Ishikawa (cell line): ENCODE measurements at regions not wholly inside any gene's neighbourhood (a gene's known extent, or its start where the extent isn't known, plus 50 kb on each side); places are given as distances from the start of the nearest gene placed in this dataset.

Experiments
- CEBPB ChIP-seq: IDR thresholded peaks from 2 replicates; pipeline ENCODE4 v1.6.1; 2012
- CREB1 ChIP-seq: IDR thresholded peaks from 2 replicates; pipeline ENCODE4 v1.6.1; 2012; ENCODE audit warnings: low read depth
- EGR1 ChIP-seq: IDR thresholded peaks from 2 replicates; pipeline ENCODE4 v1.6.1; 2012
- EP300 ChIP-seq: IDR thresholded peaks from 2 replicates; pipeline ENCODE4 v1.6.1; 2012; ENCODE audit warnings: borderline replicate concordance
- FOXM1 ChIP-seq: IDR thresholded peaks from 2 replicates; pipeline ENCODE4 v1.6.1; 2012; ENCODE audit warnings: low read depth, borderline replicate concordance
- MAX ChIP-seq: IDR thresholded peaks from 2 replicates; pipeline ENCODE4 v1.6.1; 2012
- NFIC ChIP-seq: IDR thresholded peaks from 2 replicates; pipeline ENCODE4 v1.6.1; 2012
- RAD21 ChIP-seq: IDR thresholded peaks from 2 replicates; pipeline ENCODE4 v1.6.1; 2012; ENCODE audit warnings: low read depth
- TAF1 ChIP-seq: IDR thresholded peaks from 2 replicates; pipeline ENCODE4 v1.6.1; 2012; ENCODE audit warnings: low read depth, mild to moderate bottlenecking
- TCF12 ChIP-seq: IDR thresholded peaks from 2 replicates; pipeline ENCODE4 v1.6.1; 2012; ENCODE audit warnings: low read depth
- TEAD4 ChIP-seq: IDR thresholded peaks from 2 replicates; pipeline ENCODE4 v1.6.1; 2012
- YY1 ChIP-seq: IDR thresholded peaks from 2 replicates; pipeline ENCODE4 v1.6.1; 2012; ENCODE audit warnings: low read depth
- ZBTB7A ChIP-seq: IDR thresholded peaks from 2 replicates; pipeline ENCODE4 v1.6.1; 2012; ENCODE audit warnings: low read depth
- TF ChIP-seq, protein P1 (sequence below): IDR thresholded peaks from 2 replicates; pipeline ENCODE4 v1.6.1; 2012; ENCODE audit warnings: low read depth, mild to moderate bottlenecking
- TF ChIP-seq, protein P2 (sequence below): IDR thresholded peaks from 2 replicates; pipeline ENCODE4 v1.6.1; 2012

GRCh38 chr11:109166441-109166840, 255.5 kb upstream of the C11orf87 start:
- TF ChIP-seq ZBTB7A (no peak), CEBPB (no peak), TCF12 (no peak), MAX (no peak), YY1 (no peak), NFIC (no peak), TEAD4 (no peak), EP300 (no peak)
- TF ChIP-seq, protein P1, sequence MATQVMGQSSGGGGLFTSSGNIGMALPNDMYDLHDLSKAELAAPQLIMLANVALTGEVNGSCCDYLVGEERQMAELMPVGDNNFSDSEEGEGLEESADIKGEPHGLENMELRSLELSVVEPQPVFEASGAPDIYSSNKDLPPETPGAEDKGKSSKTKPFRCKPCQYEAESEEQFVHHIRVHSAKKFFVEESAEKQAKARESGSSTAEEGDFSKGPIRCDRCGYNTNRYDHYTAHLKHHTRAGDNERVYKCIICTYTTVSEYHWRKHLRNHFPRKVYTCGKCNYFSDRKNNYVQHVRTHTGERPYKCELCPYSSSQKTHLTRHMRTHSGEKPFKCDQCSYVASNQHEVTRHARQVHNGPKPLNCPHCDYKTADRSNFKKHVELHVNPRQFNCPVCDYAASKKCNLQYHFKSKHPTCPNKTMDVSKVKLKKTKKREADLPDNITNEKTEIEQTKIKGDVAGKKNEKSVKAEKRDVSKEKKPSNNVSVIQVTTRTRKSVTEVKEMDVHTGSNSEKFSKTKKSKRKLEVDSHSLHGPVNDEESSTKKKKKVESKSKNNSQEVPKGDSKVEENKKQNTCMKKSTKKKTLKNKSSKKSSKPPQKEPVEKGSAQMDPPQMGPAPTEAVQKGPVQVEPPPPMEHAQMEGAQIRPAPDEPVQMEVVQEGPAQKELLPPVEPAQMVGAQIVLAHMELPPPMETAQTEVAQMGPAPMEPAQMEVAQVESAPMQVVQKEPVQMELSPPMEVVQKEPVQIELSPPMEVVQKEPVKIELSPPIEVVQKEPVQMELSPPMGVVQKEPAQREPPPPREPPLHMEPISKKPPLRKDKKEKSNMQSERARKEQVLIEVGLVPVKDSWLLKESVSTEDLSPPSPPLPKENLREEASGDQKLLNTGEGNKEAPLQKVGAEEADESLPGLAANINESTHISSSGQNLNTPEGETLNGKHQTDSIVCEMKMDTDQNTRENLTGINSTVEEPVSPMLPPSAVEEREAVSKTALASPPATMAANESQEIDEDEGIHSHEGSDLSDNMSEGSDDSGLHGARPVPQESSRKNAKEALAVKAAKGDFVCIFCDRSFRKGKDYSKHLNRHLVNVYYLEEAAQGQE, result no peak

- TF ChIP-seq FOXM1, result no peak
- TF ChIP-seq, protein P2, sequence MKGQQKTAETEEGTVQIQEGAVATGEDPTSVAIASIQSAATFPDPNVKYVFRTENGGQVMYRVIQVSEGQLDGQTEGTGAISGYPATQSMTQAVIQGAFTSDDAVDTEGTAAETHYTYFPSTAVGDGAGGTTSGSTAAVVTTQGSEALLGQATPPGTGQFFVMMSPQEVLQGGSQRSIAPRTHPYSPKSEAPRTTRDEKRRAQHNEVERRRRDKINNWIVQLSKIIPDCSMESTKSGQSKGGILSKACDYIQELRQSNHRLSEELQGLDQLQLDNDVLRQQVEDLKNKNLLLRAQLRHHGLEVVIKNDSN, result no peak
- TF ChIP-seq RAD21, result no peak
- TF ChIP-seq MAX, result no peak
- TF ChIP-seq, protein P1, result no peak
- no peak for TF ChIP-seq TAF1
- TF ChIP-seq NFIC, result no peak
- TF ChIP-seq CEBPB, result no peak
- TF ChIP-seq EGR1, result no peak
- no peak for TF ChIP-seq YY1
- TF ChIP-seq TEAD4, result no peak
- no peak for TF ChIP-seq CREB1
- no peak for TF ChIP-seq ZBTB7A
- TF ChIP-seq EP300, result no peak
- TF ChIP-seq TCF12, result no peak
Observed at GRCh38 chr11:109173504-109173903, 248.5 kb upstream of the C11orf87 start.

DNA sequence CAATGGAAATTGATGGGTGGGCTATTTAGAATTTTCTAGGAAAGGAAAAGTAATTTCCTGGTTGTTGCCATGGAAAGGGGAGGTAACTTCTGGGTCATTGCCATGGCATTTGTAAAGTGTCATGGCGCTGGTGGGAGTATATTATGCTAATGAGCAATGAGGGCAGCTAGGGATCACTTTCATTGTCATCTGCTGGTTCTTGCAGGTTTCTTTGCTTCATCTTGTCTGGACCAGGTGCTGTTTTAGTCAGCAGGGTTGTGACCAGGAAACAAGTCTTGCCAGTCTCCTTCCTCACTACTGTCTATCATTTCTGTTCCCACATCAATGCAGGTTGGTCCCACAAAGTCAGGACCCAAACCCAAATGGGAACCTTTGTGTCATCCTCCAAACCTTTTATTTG, 237.6 kb upstream of the C11orf87 start:
- TF ChIP-seq MAX, result no peak
- no peak for TF ChIP-seq CREB1
- no peak for TF ChIP-seq CEBPB
- no peak for TF ChIP-seq TAF1
- no peak for TF ChIP-seq RAD21
- TF ChIP-seq, protein P1, result no peak
- TF ChIP-seq EGR1, result no peak
- no peak for TF ChIP-seq TEAD4
- TF ChIP-seq NFIC, result no peak
- TF ChIP-seq YY1, result no peak
- TF ChIP-seq FOXM1, result no peak
- TF ChIP-seq TCF12, result no peak
- no peak for TF ChIP-seq EP300

DNA sequence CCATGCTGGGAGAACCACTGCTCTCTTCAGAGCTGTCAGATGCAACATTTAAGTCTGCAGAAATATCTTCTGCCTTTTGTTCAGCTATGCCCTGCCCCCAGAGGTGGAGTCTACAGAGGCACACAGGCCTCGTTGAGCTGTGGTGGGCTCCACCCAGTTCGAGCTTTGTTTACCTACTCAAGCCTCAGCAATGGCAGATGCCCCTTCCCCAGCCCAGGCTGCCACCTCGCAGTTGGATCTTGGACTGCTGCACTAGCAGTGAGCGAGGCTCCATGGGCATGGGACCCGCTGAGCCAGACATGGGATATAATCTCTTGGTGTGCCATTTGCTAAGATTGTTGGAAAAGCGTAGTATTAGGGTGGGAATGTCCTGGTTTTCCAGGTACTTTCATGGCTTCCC, 229.1 kb upstream of the C11orf87 start:
- no peak for TF ChIP-seq TEAD4
- TF ChIP-seq TCF12, result no peak
- TF ChIP-seq EP300, result no peak
- TF ChIP-seq RAD21, result no peak
- TF ChIP-seq CEBPB, result no peak
- no peak for TF ChIP-seq TAF1
- TF ChIP-seq ZBTB7A, result no peak
- TF ChIP-seq, protein P1, result no peak
- TF ChIP-seq, protein P2, result no peak
- no peak for TF ChIP-seq YY1
- no peak for TF ChIP-seq FOXM1
- no peak for TF ChIP-seq MAX
- no peak for TF ChIP-seq CREB1
- no peak for TF ChIP-seq NFIC
- no peak for TF ChIP-seq EGR1
